H1 (cell line): ENCODE measurements at regions not wholly inside any gene's neighbourhood (a gene's known extent, or its start where the extent isn't known, plus 50 kb on each side); places are given as distances from the start of the nearest gene placed in this dataset.

Source experiments
- CTCF ChIA-PET: fragments of 300-600 bp; sonication (Branson Sonifier 250); formaldehyde crosslinking; loops from one replicate; lab custom pipeline; 2021; ENCODE audit not compliant: partially characterized antibody; lab: Charles Lee
- POLR2A ChIA-PET: fragments of 300-600 bp; sonication (Branson Sonifier 250); formaldehyde crosslinking; loops from one replicate; lab custom pipeline; 2021; ENCODE audit warnings: inconsistent platforms; ENCODE audit not compliant: partially characterized antibody; lab: Charles Lee
- DNase-seq, 2 experiments: peaks; one replicate each; pipeline versions ENCODE4 v3.0.0 to v3.0.0-alpha.2; 2010 to 2022; ENCODE audit warnings: low spot score in 2 of 2, low read depth in 1 of 2, mixed read lengths in 1 of 2
- FAIRE-seq: peaks from 2 replicates; lab custom pipeline; 2011; peaks lifted over from hg19 to GRCh38; lab: Jason Lieb, UNC
- H2AFZ ChIP-seq: 2 replicates; pipeline ENCODE4 v1.8.1; 2012; ENCODE audit warnings: low read length, inconsistent platforms
- H2AK5ac ChIP-seq: 2 replicates; pipeline ENCODE4 v1.6.1; 2013; ENCODE audit warnings: low read depth, low read length
- H2BK120ac ChIP-seq: replicated peaks from 2 replicates; pipeline ENCODE3; 2013; ENCODE audit warnings: low read depth, low read length, inconsistent platforms
- H2BK12ac ChIP-seq: 2 replicates; pipeline ENCODE4 v1.6.1; 2013; ENCODE audit warnings: low read depth, low read length
- H2BK15ac ChIP-seq: 2 replicates; pipeline ENCODE4 v1.6.1; 2013; ENCODE audit warnings: low read length
- H2BK20ac ChIP-seq: 2 replicates; pipeline ENCODE4 v1.6.1; 2013; ENCODE audit warnings: low read length
- H2BK5ac ChIP-seq: 2 replicates; pipeline ENCODE4 v1.6.1; 2013; ENCODE audit warnings: low read depth, low read length
- H3K14ac ChIP-seq: 2 replicates; pipeline ENCODE4 v1.6.1; 2013; ENCODE audit warnings: inconsistent platforms; ENCODE audit not compliant: insufficient read length
- H3K18ac ChIP-seq: 2 replicates; pipeline ENCODE4 v1.6.1; 2013; ENCODE audit warnings: low read length; ENCODE audit errors: extremely low read depth
- H3K23ac ChIP-seq: 2 replicates; pipeline ENCODE4 v1.6.1; 2013; ENCODE audit warnings: inconsistent platforms; ENCODE audit not compliant: insufficient read length
- H3K23me2 ChIP-seq: 2 replicates; pipeline ENCODE4 v1.6.1; 2013; ENCODE audit warnings: low read depth, low read length
- H3K27ac ChIP-seq: 2 replicates; pipeline ENCODE4 v1.6.1; 2011; ENCODE audit warnings: low read depth, low read length, inconsistent platforms
- H3K27me3 ChIP-seq, 4 experiments: replicated peaks in 1 of 4; 1 replicate in 1 of 4; 2 replicates in 3 of 4; pipeline versions ENCODE4 v1.6.1 to v1.8.1; 2011 to 2013; ENCODE audit warnings: low read length in 3 of 4, mild to moderate bottlenecking in 3 of 4, inconsistent platforms in 2 of 4, mixed read lengths in 2 of 4, moderate library complexity in 1 of 4; ENCODE audit not compliant: control insufficient read depth in 3 of 4, insufficient read depth in 3 of 4; ENCODE audit errors: extremely low read depth in 1 of 4
- H3K36me3 ChIP-seq, 4 experiments: 2 replicates each; pipeline versions ENCODE4 v1.6.1 to v1.8.1; 2011 to 2013; ENCODE audit warnings: mild to moderate bottlenecking in 4 of 4, low read length in 3 of 4, moderate library complexity in 2 of 4, control low read depth in 1 of 4, inconsistent platforms in 1 of 4; ENCODE audit not compliant: insufficient read depth in 4 of 4, control insufficient read depth in 2 of 4
- H3K4ac ChIP-seq: replicated peaks from 2 replicates; pipeline ENCODE3; 2013; ENCODE audit warnings: low read length, low read depth, mixed read lengths, inconsistent platforms; ENCODE audit not compliant: insufficient read length
- H3K4me1 ChIP-seq, 4 experiments: replicated peaks in 1 of 4; 1 replicate in 1 of 4; 2 replicates in 3 of 4; pipeline versions ENCODE4 v1.6.1 to v1.8.1; 2011 to 2013; ENCODE audit warnings: low read length in 3 of 4, inconsistent platforms in 2 of 4, mixed read lengths in 1 of 4; ENCODE audit not compliant: insufficient read depth in 4 of 4, control insufficient read depth in 3 of 4
- H3K4me2 ChIP-seq, 2 experiments: 2 replicates each; pipeline versions ENCODE4 v1.6.1 to v1.8.1; 2011 to 2013; ENCODE audit warnings: low read depth in 2 of 2, low read length in 2 of 2, control low read depth in 1 of 2, inconsistent platforms in 1 of 2, mild to moderate bottlenecking in 1 of 2; ENCODE audit not compliant: insufficient read depth in 1 of 2
- H3K4me3 ChIP-seq, 4 experiments: fragments of 200-600, 300-600 bp in 1 of 4; sonication (generic), shearing (Covaris generic), sonication (Bioruptor Twin) in 1 of 4; 2 replicates each; pipeline versions ENCODE4 v1.5.1 to v1.8.1; 2011 to 2016; ENCODE audit warnings: low read length in 4 of 4, low read depth in 3 of 4, control low read depth in 2 of 4, inconsistent platforms in 2 of 4, mild to moderate bottlenecking in 2 of 4, mixed read lengths in 1 of 4, moderate library complexity in 1 of 4; ENCODE audit not compliant: insufficient read depth in 2 of 4; ENCODE audit errors: extremely low read depth in 1 of 4
- H3K56ac ChIP-seq: replicated peaks from 2 replicates; pipeline ENCODE3; 2013; ENCODE audit warnings: low read depth, mild to moderate bottlenecking, mixed read lengths, low read length, inconsistent platforms; ENCODE audit not compliant: insufficient read length
- H3K79me1 ChIP-seq: 2 replicates; pipeline ENCODE4 v1.6.1; 2013; ENCODE audit warnings: low read depth, low read length, control low read depth
- H3K79me2 ChIP-seq, 2 experiments: 2 replicates each; pipeline versions ENCODE4 v1.6.1 to v1.8.1; 2012 to 2013; ENCODE audit warnings: low read length in 2 of 2, mild to moderate bottlenecking in 2 of 2, inconsistent platforms in 1 of 2; ENCODE audit not compliant: insufficient read depth in 2 of 2, control insufficient read depth in 1 of 2
- H3K9ac ChIP-seq, 4 experiments: replicated peaks in 1 of 4; 1 replicate in 1 of 4; 2 replicates in 3 of 4; pipeline versions ENCODE4 v1.6.1 to v1.8.1; 2011 to 2013; ENCODE audit warnings: low read depth in 3 of 4, low read length in 3 of 4, control low read depth in 2 of 4, mild to moderate bottlenecking in 2 of 4, moderate library complexity in 2 of 4, inconsistent platforms in 1 of 4; ENCODE audit errors: extremely low read depth in 1 of 4
- H3K9me3 ChIP-seq, 2 experiments: 2 replicates each; pipeline versions ENCODE4 v1.6.1 to v1.8.1; 2012 to 2013; ENCODE audit warnings: mild to moderate bottlenecking in 2 of 2, moderate library complexity in 2 of 2, control low read depth in 1 of 2, inconsistent platforms in 1 of 2, low read depth in 1 of 2, low read length in 1 of 2, mixed read lengths in 1 of 2; ENCODE audit not compliant: insufficient read depth in 2 of 2
- H4K20me1 ChIP-seq, 2 experiments: replicated peaks in 1 of 2; 2 replicates each; pipeline versions ENCODE3 to v1.8.1; 2011 to 2013; ENCODE audit warnings: inconsistent platforms in 2 of 2, low read length in 2 of 2, mild to moderate bottlenecking in 1 of 2; ENCODE audit not compliant: insufficient read depth in 2 of 2, control insufficient read depth in 1 of 2
- H4K5ac ChIP-seq: 2 replicates; pipeline ENCODE4 v1.6.1; 2013; ENCODE audit warnings: low read length, low read depth, mixed read lengths, inconsistent platforms; ENCODE audit not compliant: insufficient read length
- H4K8ac ChIP-seq: 2 replicates; pipeline ENCODE4 v1.8.0; 2013; ENCODE audit warnings: mild to moderate bottlenecking, moderate library complexity, low read length, inconsistent platforms; ENCODE audit not compliant: insufficient read depth; ENCODE audit errors: extremely low read depth
- H4K91ac ChIP-seq: replicated peaks from 2 replicates; pipeline ENCODE3; 2013; ENCODE audit warnings: low read length, mixed read lengths, inconsistent platforms; ENCODE audit not compliant: insufficient read length
- HDAC6 ChIP-seq: IDR thresholded peaks from one replicate; pipeline ENCODE4 v1.7.1; 2012; ENCODE audit warnings: low read depth, mild to moderate bottlenecking, inconsistent platforms, low read length, moderate library complexity
- KDM4A ChIP-seq: IDR thresholded peaks from one replicate; pipeline ENCODE4 v1.7.1; 2012; ENCODE audit warnings: low read depth, mild to moderate bottlenecking, moderate library complexity, low read length, inconsistent platforms; ENCODE audit not compliant: severe bottlenecking
- POLR2AphosphoS5 ChIP-seq: IDR thresholded peaks from 2 replicates; pipeline ENCODE4 v1.6.1; 2011; ENCODE audit warnings: low read depth, low read length
- RNF2 ChIP-seq: fragments of 200-900, 300-1000 bp; sonication (generic); IDR thresholded peaks from 2 replicates; pipeline ENCODE4 v1.7.1; 2016; ENCODE audit warnings: borderline replicate concordance, low read depth, mild to moderate bottlenecking, antibody characterized with exemption, low read length; ENCODE audit not compliant: poor library complexity, severe bottlenecking; ENCODE audit errors: missing control alignments
- SUZ12 ChIP-seq: fragments of 200-600 bp; sonication (generic); IDR thresholded peaks from 2 replicates; pipeline ENCODE4 v1.6.1; 2012; ENCODE audit warnings: mild to moderate bottlenecking, inconsistent platforms, low read length, moderate library complexity, mixed read lengths
- WGBS, 2 experiments: shearing (Covaris generic) in 1 of 2; methylation state at CpG; one replicate each; pipeline versions ENCODE4 v1.1.6 to v1.1.7; 2013 to 2015; ENCODE audit warnings: low lambda C conversion rate in 2 of 2, mixed read lengths in 2 of 2, inconsistent platforms in 1 of 2, low coverage in 1 of 2, missing lambda C conversion rate in 1 of 2; ENCODE audit not compliant: insufficient replicate concordance in 2 of 2, insufficient coverage in 1 of 2, insufficient read length in 1 of 2; ENCODE audit errors: extremely low coverage in 1 of 2, missing lambda C conversion rate in 1 of 2; 5-methylcytosine and 5-hydroxymethylcytosine counted together
- TF ChIP-seq, protein P1 (sequence below), 3 experiments: IDR thresholded peaks; 1 replicate in 2 of 3; 2 replicates in 1 of 3; pipeline versions ENCODE4 v1.5.1 to v1.6.1; 2011; ENCODE audit warnings: low read length in 3 of 3, mild to moderate bottlenecking in 3 of 3, inconsistent platforms in 2 of 3, low read depth in 1 of 3, moderate library complexity in 1 of 3; ENCODE audit not compliant: insufficient read depth in 1 of 3; ENCODE audit errors: control extremely low read depth in 1 of 3

GRCh38 chr7:84705706-84706105 is 481.1 kb downstream of the SEMA3D start:
- WGBS, 2 experiments: 94% methylated on average over 1 of the region's 1 CpG; no CpG with 5 or more reads in 1 of the 2 experiments
- no peak for FAIRE-seq
- CTCF ChIA-PET: interaction anchor here (0.8 to 1.3 kb wide), 2 partner anchors 9 to 770 kb away, joined by 3 read pairs; no protein-coding TSS in a partner anchor
- no peak for TF ChIP-seq RNF2
- TF ChIP-seq SUZ12: no peak
- TF ChIP-seq, protein P1, sequence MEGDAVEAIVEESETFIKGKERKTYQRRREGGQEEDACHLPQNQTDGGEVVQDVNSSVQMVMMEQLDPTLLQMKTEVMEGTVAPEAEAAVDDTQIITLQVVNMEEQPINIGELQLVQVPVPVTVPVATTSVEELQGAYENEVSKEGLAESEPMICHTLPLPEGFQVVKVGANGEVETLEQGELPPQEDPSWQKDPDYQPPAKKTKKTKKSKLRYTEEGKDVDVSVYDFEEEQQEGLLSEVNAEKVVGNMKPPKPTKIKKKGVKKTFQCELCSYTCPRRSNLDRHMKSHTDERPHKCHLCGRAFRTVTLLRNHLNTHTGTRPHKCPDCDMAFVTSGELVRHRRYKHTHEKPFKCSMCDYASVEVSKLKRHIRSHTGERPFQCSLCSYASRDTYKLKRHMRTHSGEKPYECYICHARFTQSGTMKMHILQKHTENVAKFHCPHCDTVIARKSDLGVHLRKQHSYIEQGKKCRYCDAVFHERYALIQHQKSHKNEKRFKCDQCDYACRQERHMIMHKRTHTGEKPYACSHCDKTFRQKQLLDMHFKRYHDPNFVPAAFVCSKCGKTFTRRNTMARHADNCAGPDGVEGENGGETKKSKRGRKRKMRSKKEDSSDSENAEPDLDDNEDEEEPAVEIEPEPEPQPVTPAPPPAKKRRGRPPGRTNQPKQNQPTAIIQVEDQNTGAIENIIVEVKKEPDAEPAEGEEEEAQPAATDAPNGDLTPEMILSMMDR (IDR thresholded peaks at IDR 0.05; ENCODE audit: control extremely low read depth in 1 of 3, insufficient read depth in 1 of 3, low read depth in 1 of 3, low read length in 3 of 3): no peak
- TF ChIP-seq HDAC6: no peak
- TF ChIP-seq POLR2AphosphoS5: no peak
- TF ChIP-seq KDM4A: no peak

More at GRCh38 chr7:84705706-84706105, 481.1 kb downstream of the SEMA3D start:
- H2BK12ac ChIP-seq: no peak overlapping the region
- H3K27me3 ChIP-seq: no peaks in the 10 kb centered on the region
- no peak overlapping the region for H2BK15ac ChIP-seq
- H4K8ac ChIP-seq: no peak overlapping the region
- H3K14ac ChIP-seq: no peak overlapping the region
- no peaks in the 10 kb centered on the region for H3K79me2 ChIP-seq
- no peak for DNase-seq
- H3K4ac ChIP-seq: no peak overlapping the region
- POLR2A ChIA-PET: no interaction called here
- no peak overlapping the region for H3K4me2 ChIP-seq
- H3K23ac ChIP-seq: no peak overlapping the region
- H3K79me1 ChIP-seq: no peaks in the 10 kb centered on the region
- no peak overlapping the region for H4K5ac ChIP-seq
- no peaks in the 10 kb centered on the region for H3K4me1 ChIP-seq
- no peaks in the 10 kb centered on the region for H3K9me3 ChIP-seq
- no peak overlapping the region for H3K9ac ChIP-seq
- no peak overlapping the region for H3K4me3 ChIP-seq
- no peak overlapping the region for H4K91ac ChIP-seq
- no peak overlapping the region for H2BK20ac ChIP-seq
- no peaks in the 10 kb centered on the region for H3K23me2 ChIP-seq
- H2AFZ ChIP-seq: no peak overlapping the region
- H2AK5ac ChIP-seq: no peak overlapping the region
- H3K18ac ChIP-seq: no peak overlapping the region
- H2BK120ac ChIP-seq: no peak overlapping the region
- H4K20me1 ChIP-seq: no peaks in the 10 kb centered on the region
- no peak overlapping the region for H3K56ac ChIP-seq
- H3K27ac ChIP-seq: no peak overlapping the region
- H2BK5ac ChIP-seq: no peak overlapping the region
- H3K36me3 ChIP-seq: no peaks in the 10 kb centered on the region
